MG63 (cell line): ENCODE measurements at regions not wholly inside any gene's neighbourhood (a gene's known extent, or its start where the extent isn't known, plus 50 kb on each side); places are given as distances from the start of the nearest gene placed in this dataset.

Experiments used
- DNase-seq: peaks from one replicate; pipeline ENCODE4 v3.0.0-alpha.2; 2020
- H3K27me3 ChIP-seq: fragments of 250-450 bp; sonication (Bioruptor Pico); 2 replicates; pipeline ENCODE4 v1.5.1; 2020; ENCODE audit warnings: mild to moderate bottlenecking, moderate library complexity
- H3K36me3 ChIP-seq: fragments of 250-450 bp; sonication (Bioruptor Pico); 2 replicates; pipeline ENCODE4 v1.5.1; 2020; ENCODE audit warnings: mild to moderate bottlenecking, moderate library complexity
- H3K4me3 ChIP-seq: fragments of 250-450 bp; sonication (Bioruptor Pico); 2 replicates; pipeline ENCODE4 v1.5.1; 2020; ENCODE audit warnings: mild to moderate bottlenecking, moderate library complexity
- H3K9me3 ChIP-seq: fragments of 250-450 bp; sonication (Bioruptor Pico); 2 replicates; pipeline ENCODE4 v1.5.1; 2020; ENCODE audit warnings: mild to moderate bottlenecking, moderate library complexity

GRCh38 chr10:36342781-36343180 is 700.7 kb upstream of the FZD8 start:
- DNase-seq, result no peak
- H3K36me3 ChIP-seq, result no peaks in the 10 kb centered on the region
- no peaks in the 10 kb centered on the region for H3K27me3 ChIP-seq
- no peaks in the 10 kb centered on the region for H3K9me3 ChIP-seq
- no peak overlapping the region for H3K4me3 ChIP-seq

GRCh38 chr10:36341471-36341870 is 699.4 kb upstream of the FZD8 start:
- H3K36me3 ChIP-seq, result no peaks in the 10 kb centered on the region
- no peak for DNase-seq
- no peaks in the 10 kb centered on the region for H3K9me3 ChIP-seq
- no peaks in the 10 kb centered on the region for H3K27me3 ChIP-seq
- no peak overlapping the region for H3K4me3 ChIP-seq

GRCh38 chr10:36336315-36336714 is 694.2 kb upstream of the FZD8 start:
- no peaks in the 10 kb centered on the region for H3K27me3 ChIP-seq
- no peaks in the 10 kb centered on the region for H3K36me3 ChIP-seq
- H3K9me3 ChIP-seq, result no peaks in the 10 kb centered on the region
- DNase-seq, result no peak
- H3K4me3 ChIP-seq, result no peak overlapping the region

GRCh38 chr10:36333446-36333845 is 691.4 kb upstream of the FZD8 start:
- no peak overlapping the region for H3K4me3 ChIP-seq
- no peaks in the 10 kb centered on the region for H3K27me3 ChIP-seq
- no peak for DNase-seq
- no peaks in the 10 kb centered on the region for H3K36me3 ChIP-seq
- H3K9me3 ChIP-seq, result no peaks in the 10 kb centered on the region

- Histone ChIP-seq H3K9me3 (no peaks in the 10 kb centered on the region), H3K36me3 (no peaks in the 10 kb centered on the region), H3K27me3 (no peaks in the 10 kb centered on the region), H3K4me3 (no peak overlapping the region)
- DNase-seq, result no peak
These were observed 690.8 kb upstream of the FZD8 start for GRCh38 chr10:36332926-36333325.

GRCh38 chr10:36331121-36331520 is 689.0 kb upstream of the FZD8 start:
- H3K27me3 ChIP-seq, result no peaks in the 10 kb centered on the region
- no peaks in the 10 kb centered on the region for H3K36me3 ChIP-seq
- H3K4me3 ChIP-seq, result no peak overlapping the region
- no peak for DNase-seq
- H3K9me3 ChIP-seq, result no peaks in the 10 kb centered on the region

GRCh38 chr10:36325815-36326214 is 683.7 kb upstream of the FZD8 start:
- DNase-seq, result no peak
- H3K27me3 ChIP-seq, result no peaks in the 10 kb centered on the region
- no peak overlapping the region for H3K4me3 ChIP-seq
- no peaks in the 10 kb centered on the region for H3K36me3 ChIP-seq
- no peaks in the 10 kb centered on the region for H3K9me3 ChIP-seq

GRCh38 chr10:36324831-36325230 is 682.7 kb upstream of the FZD8 start:
- H3K9me3 ChIP-seq, result no peaks in the 10 kb centered on the region
- no peak for DNase-seq
- H3K4me3 ChIP-seq, result no peak overlapping the region
- H3K36me3 ChIP-seq, result no peaks in the 10 kb centered on the region
- H3K27me3 ChIP-seq, result no peaks in the 10 kb centered on the region

GRCh38 chr10:36313142-36313541 is 671.0 kb upstream of the FZD8 start:
- H3K9me3 ChIP-seq, result no peaks in the 10 kb centered on the region
- H3K4me3 ChIP-seq, result no peak overlapping the region
- H3K36me3 ChIP-seq, result no peaks in the 10 kb centered on the region
- H3K27me3 ChIP-seq, result no peaks in the 10 kb centered on the region
- no peak for DNase-seq

GRCh38 chr10:36303896-36304295 is 661.8 kb upstream of the FZD8 start:
- H3K4me3 ChIP-seq, result no peak overlapping the region
- no peak for DNase-seq
- H3K27me3 ChIP-seq, result no peaks in the 10 kb centered on the region
- H3K36me3 ChIP-seq, result no peaks in the 10 kb centered on the region
- H3K9me3 ChIP-seq, result no peaks in the 10 kb centered on the region

GRCh38 chr10:36302086-36302485 is 660.0 kb upstream of the FZD8 start:
- no peaks in the 10 kb centered on the region for H3K36me3 ChIP-seq
- DNase-seq, result no peak
- H3K9me3 ChIP-seq, result no peaks in the 10 kb centered on the region
- no peak overlapping the region for H3K4me3 ChIP-seq
- H3K27me3 ChIP-seq, result no peaks in the 10 kb centered on the region

GRCh38 chr10:36301539-36301938 is 659.4 kb upstream of the FZD8 start:
- DNase-seq, result no peak
- no peaks in the 10 kb centered on the region for H3K36me3 ChIP-seq
- no peaks in the 10 kb centered on the region for H3K9me3 ChIP-seq
- no peak overlapping the region for H3K4me3 ChIP-seq
- no peaks in the 10 kb centered on the region for H3K27me3 ChIP-seq

- no peaks in the 10 kb centered on the region for H3K9me3 ChIP-seq
- no peak for DNase-seq
- no peaks in the 10 kb centered on the region for H3K36me3 ChIP-seq
- H3K4me3 ChIP-seq, result no peak overlapping the region
- H3K27me3 ChIP-seq, result no peaks in the 10 kb centered on the region
These were observed 659.0 kb upstream of the FZD8 start for GRCh38 chr10:36301139-36301538.

GRCh38 chr10:36283827-36284226 is 641.7 kb upstream of the FZD8 start:
- Histone ChIP-seq H3K9me3 (peaks cover 13% of the 10 kb centered on the region), H3K27me3 (no peaks in the 10 kb centered on the region), H3K4me3 (no peak overlapping the region), H3K36me3 (no peaks in the 10 kb centered on the region)
- DNase-seq, result no peak

GRCh38 chr10:36281831-36282331 is 639.8 kb upstream of the FZD8 start:
- Histone ChIP-seq H3K4me3 (no peak overlapping the region), H3K27me3 (no peaks in the 10 kb centered on the region), H3K9me3 (peaks cover 6% of the 10 kb centered on the region), H3K36me3 (no peaks in the 10 kb centered on the region)
- no peak for DNase-seq

GRCh38 chr10:36280890-36281499 is 638.9 kb upstream of the FZD8 start:
- Histone ChIP-seq H3K4me3 (no peak overlapping the region), H3K9me3 (peaks cover under 1% of the 10 kb centered on the region; the same call in 1 of the 2 replicates), H3K27me3 (no peaks in the 10 kb centered on the region), H3K36me3 (no peaks in the 10 kb centered on the region)
- DNase-seq, result no peak

GRCh38 chr10:36280321-36280741 is 638.2 kb upstream of the FZD8 start:
- no peaks in the 10 kb centered on the region for H3K27me3 ChIP-seq
- no peaks in the 10 kb centered on the region for H3K36me3 ChIP-seq
- DNase-seq, result no peak

GRCh38 chr10:36278176-36278575 is 636.1 kb upstream of the FZD8 start:
- Histone ChIP-seq H3K4me3 (no peak overlapping the region), H3K36me3 (no peaks in the 10 kb centered on the region), H3K27me3 (no peaks in the 10 kb centered on the region), H3K9me3 (no peaks in the 10 kb centered on the region)
- no peak for DNase-seq

More at GRCh38 chr10:36280321-36280741, 638.2 kb upstream of the FZD8 start:
- Histone ChIP-seq H3K4me3 (no peak overlapping the region), H3K9me3 (no peaks in the 10 kb centered on the region)

GRCh38 chr10:36277459-36277858 is 635.4 kb upstream of the FZD8 start:
- DNase-seq, result no peak
- Histone ChIP-seq H3K36me3 (no peaks in the 10 kb centered on the region), H3K9me3 (no peaks in the 10 kb centered on the region), H3K27me3 (no peaks in the 10 kb centered on the region), H3K4me3 (no peak overlapping the region)
